ENCODE measurements at regions not wholly inside any gene's neighbourhood (a gene's known extent, or its start where the extent isn't known, plus 50 kb on each side); places are given as distances from the start of the nearest gene placed in this dataset.

DNA sequence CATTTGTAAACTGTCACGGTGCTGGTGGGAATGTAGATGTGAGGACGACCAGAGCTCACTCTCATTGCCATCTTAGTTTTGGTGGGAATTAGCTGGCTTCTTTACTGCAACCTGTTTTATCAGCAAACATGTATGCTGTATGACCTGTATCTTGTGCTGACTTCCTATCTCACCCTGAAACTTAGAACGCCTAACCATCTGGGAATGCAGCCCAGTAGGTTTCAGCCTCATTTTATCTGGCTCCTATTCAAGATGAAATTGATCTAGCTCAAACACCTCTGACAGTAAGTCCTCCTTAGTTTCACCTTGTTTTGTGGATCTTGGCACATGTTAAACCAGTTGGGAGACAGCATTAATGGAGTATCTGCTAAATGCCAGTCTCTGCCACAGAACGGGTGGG, 174.6 kb downstream of the HLX start:
- H3K27me3 Mint-ChIP-seq, result no peaks in the 10 kb centered on the region
- no peaks in the 10 kb centered on the region for H3K4me1 Mint-ChIP-seq
- no peaks in the 10 kb centered on the region for H3K4me1 ChIP-seq (ENCODE audit: control insufficient read depth in 1 of 2, extremely low read depth in 1 of 2, insufficient read depth in 2 of 2, low read length in 2 of 2)
- no peak overlapping the region for H3K4me3 ChIP-seq (ENCODE audit: control insufficient read depth in 1 of 2, extremely low read depth in 1 of 2, low read length in 1 of 2)
- H3K36me3 Mint-ChIP-seq, result no peaks in the 10 kb centered on the region
- no peaks in the 10 kb centered on the region for H3K9me3 ChIP-seq
- no peak for ATAC-seq (replicated peaks in 1 of 4)
- H3K9me3 Mint-ChIP-seq, result peaks cover 7 to 16% (median 15%) of the 10 kb centered on the region in 3 donors
- H3K27ac Mint-ChIP-seq, result no peak overlapping the region
- 76% methylated on average over 2 of the region's 4 CpGs for WGBS (ENCODE audit: insufficient coverage)
- POLR2A ChIA-PET, result no interaction called here
- CTCF ChIA-PET, result no interaction called here
- no peak overlapping the region for H3K27ac ChIP-seq (ENCODE audit: low read length)
- no peak for DNase-seq
- H3K36me3 ChIP-seq (ENCODE audit: control insufficient read depth in 2 of 2, extremely low read depth in 1 of 2, insufficient read depth in 1 of 2, low read length in 1 of 2), result no peaks in the 10 kb centered on the region
- H3K4me3 Mint-ChIP-seq, result no peak overlapping the region
- peaks cover 0 to 2% of the 10 kb centered on the region in 2 experiments for H3K27me3 ChIP-seq (replicated peaks in 1 of 2; ENCODE audit: control insufficient read depth in 2 of 2, extremely low read depth in 1 of 2, insufficient read depth in 2 of 2, low read length in 1 of 2)

DNA sequence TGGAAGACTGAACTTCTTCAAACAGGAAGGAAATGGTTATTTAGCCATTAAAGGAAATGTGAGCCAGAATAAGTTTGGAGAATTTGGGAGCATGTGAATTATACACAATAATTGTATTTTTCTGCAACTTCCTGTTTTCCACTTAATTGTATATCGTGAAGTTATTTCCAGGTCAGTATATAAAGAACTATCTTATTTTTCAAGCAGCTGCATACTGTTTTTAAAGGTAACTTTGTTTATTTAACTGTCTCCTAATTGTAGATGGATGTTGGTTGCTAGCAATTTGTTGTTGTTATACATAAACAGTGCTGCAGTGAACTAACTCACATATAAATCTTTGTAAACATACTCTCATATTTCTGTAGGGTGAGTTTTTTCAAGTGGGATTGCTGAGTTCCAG, 180.3 kb downstream of the HLX start:
- no peaks in the 10 kb centered on the region for H3K36me3 Mint-ChIP-seq
- ChIA-PET CTCF (no interaction called here), POLR2A (no interaction called here)
- peaks cover 0 to 6% of the 10 kb centered on the region in 2 donors for H3K27me3 Mint-ChIP-seq
- peaks cover 0 to 2% of the 10 kb centered on the region in 2 experiments for H3K27me3 ChIP-seq (replicated peaks in 1 of 2; ENCODE audit: control insufficient read depth in 2 of 2, extremely low read depth in 1 of 2, insufficient read depth in 2 of 2, low read length in 1 of 2)
- H3K4me1 Mint-ChIP-seq, result no peaks in the 10 kb centered on the region
- no peak overlapping the region for H3K4me3 ChIP-seq (ENCODE audit: control insufficient read depth in 1 of 2, extremely low read depth in 1 of 2, low read length in 1 of 2)
- no CpG with 5 or more reads among the region's 1 CpG for WGBS (ENCODE audit: insufficient coverage)
- H3K9me3 ChIP-seq, result no peaks in the 10 kb centered on the region
- DNase-seq, result no peak
- H3K4me3 Mint-ChIP-seq, result no peak overlapping the region
- H3K36me3 ChIP-seq (ENCODE audit: control insufficient read depth in 2 of 2, extremely low read depth in 1 of 2, insufficient read depth in 1 of 2, low read length in 1 of 2), result no peaks in the 10 kb centered on the region
- ATAC-seq (replicated peaks in 1 of 4), result no peak
- no peak overlapping the region for H3K27ac Mint-ChIP-seq
- peaks cover 0 to 3% (median 0%) of the 10 kb centered on the region in 3 donors for H3K9me3 Mint-ChIP-seq
- H3K27ac ChIP-seq (ENCODE audit: low read length), result no peak overlapping the region
- H3K4me1 ChIP-seq (ENCODE audit: control insufficient read depth in 1 of 2, extremely low read depth in 1 of 2, insufficient read depth in 2 of 2, low read length in 2 of 2), result no peaks in the 10 kb centered on the region

DNA sequence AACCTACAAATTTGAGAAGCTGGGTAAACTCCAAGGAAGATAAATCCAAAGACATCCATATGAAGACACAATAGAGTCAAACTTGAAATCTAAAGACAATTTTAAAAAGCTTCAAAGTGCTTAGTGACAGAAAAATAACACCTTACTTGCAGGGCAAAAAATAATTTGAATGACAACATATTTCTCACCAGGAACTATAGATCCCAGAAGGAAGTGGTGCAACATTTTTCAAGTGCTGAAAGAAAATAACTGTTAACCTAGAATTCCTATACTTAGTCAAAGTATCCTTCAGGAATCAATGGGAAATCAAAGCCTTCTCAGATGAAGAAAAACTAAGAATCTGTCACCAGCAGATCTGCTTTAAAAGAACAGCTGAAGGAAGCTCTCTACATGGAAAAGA, 184.4 kb downstream of the HLX start:
- Mint-ChIP-seq H3K27ac (no peak overlapping the region), H3K4me3 (no peak overlapping the region), H3K36me3 (no peaks in the 10 kb centered on the region), H3K4me1 (no peaks in the 10 kb centered on the region), H3K9me3 (no peaks in the 10 kb centered on the region), H3K27me3 (peaks cover 0 to 6% of the 10 kb centered on the region in 2 donors)
- Histone ChIP-seq H3K4me1 (ENCODE audit: control insufficient read depth in 1 of 2, extremely low read depth in 1 of 2, insufficient read depth in 2 of 2, low read length in 2 of 2) (no peaks in the 10 kb centered on the region), H3K9me3 (no peaks in the 10 kb centered on the region), H3K36me3 (ENCODE audit: control insufficient read depth in 2 of 2, extremely low read depth in 1 of 2, insufficient read depth in 1 of 2, low read length in 1 of 2) (no peaks in the 10 kb centered on the region), H3K27ac (ENCODE audit: low read length) (no peak overlapping the region), H3K27me3 (replicated peaks in 1 of 2; ENCODE audit: control insufficient read depth in 2 of 2, extremely low read depth in 1 of 2, insufficient read depth in 2 of 2, low read length in 1 of 2) (peaks cover 0 to 1% of the 10 kb centered on the region in 2 experiments), H3K4me3 (ENCODE audit: control insufficient read depth in 1 of 2, extremely low read depth in 1 of 2, low read length in 1 of 2) (no peak overlapping the region)
- POLR2A ChIA-PET, result no interaction called here
- CTCF ChIA-PET, result no interaction called here
- DNase-seq, result no peak
- ATAC-seq (replicated peaks in 1 of 4), result no peak

DNA sequence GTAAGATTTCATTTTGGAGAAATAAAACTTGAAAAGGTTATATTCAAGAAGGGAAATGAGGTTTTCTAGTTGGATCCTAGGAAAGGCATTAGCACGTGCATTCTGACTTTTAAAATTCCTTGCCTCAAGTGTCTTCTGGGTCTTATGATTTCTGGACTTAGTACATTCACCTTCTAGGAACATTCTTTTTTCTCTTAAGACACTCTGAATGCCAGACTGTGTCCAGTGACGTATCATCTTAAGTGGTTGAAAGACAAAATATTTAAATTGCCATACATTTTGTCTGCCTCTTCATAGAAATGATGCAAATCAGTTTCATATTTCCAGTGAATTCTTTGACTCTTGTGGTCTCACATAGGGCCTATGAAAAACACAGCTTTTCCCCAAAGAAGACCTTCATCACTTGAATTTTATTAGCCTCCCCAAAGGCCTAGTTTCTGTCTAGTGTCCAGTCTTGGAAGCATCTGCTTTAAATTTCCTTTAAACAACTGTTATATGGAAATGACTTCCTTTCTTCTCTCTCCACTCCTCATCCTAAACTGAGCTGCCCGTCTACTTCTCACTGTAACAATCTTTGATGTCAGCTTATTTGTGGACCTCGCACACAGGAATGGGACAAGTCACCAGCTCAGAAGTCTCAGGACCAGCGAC, 187.2 kb downstream of the HLX start:
- Histone ChIP-seq H3K4me1 (ENCODE audit: control insufficient read depth in 1 of 2, extremely low read depth in 1 of 2, insufficient read depth in 2 of 2, low read length in 2 of 2) (no peaks in the 10 kb centered on the region), H3K27ac (ENCODE audit: low read length) (no peak overlapping the region), H3K27me3 (replicated peaks in 1 of 2; ENCODE audit: control insufficient read depth in 2 of 2, extremely low read depth in 1 of 2, insufficient read depth in 2 of 2, low read length in 1 of 2) (no peaks in the 10 kb centered on the region), H3K36me3 (ENCODE audit: control insufficient read depth in 2 of 2, extremely low read depth in 1 of 2, insufficient read depth in 1 of 2, low read length in 1 of 2) (no peaks in the 10 kb centered on the region), H3K4me3 (ENCODE audit: control insufficient read depth in 1 of 2, extremely low read depth in 1 of 2, low read length in 1 of 2) (no peak overlapping the region), H3K9me3 (no peaks in the 10 kb centered on the region)
- ATAC-seq (replicated peaks in 1 of 4) (no peak), DNase-seq (no peak)
- Mint-ChIP-seq H3K27me3 (peaks cover 0 to 6% of the 10 kb centered on the region in 2 donors), H3K36me3 (no peaks in the 10 kb centered on the region), H3K27ac (no peak overlapping the region), H3K9me3 (no peaks in the 10 kb centered on the region), H3K4me3 (no peak overlapping the region), H3K4me1 (no peaks in the 10 kb centered on the region)
- 70% methylated on average over 3 of the region's 5 CpGs for whole genome bisulfite sequencing (ENCODE audit: insufficient coverage)
- ChIA-PET POLR2A (no interaction called here), CTCF (no interaction called here)

DNA sequence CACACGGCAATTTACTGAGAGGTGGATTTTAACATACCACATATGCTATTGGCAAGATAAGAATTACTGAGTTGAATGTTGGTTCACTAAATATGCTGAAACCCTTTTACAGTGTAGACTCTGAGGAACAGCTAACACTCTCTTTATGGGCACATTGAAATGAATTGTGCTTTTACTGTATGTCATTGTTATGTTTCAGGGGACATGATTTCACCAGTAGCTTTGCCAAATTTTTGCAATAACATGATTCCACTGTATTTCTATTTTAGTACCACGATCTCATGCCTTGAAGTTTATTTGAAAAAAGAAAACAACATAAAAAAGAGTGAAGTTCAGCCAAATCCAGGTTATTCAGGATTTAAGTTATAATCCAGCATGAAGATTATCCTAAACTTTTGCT, 188.5 kb downstream of the HLX start:
- H3K4me3 Mint-ChIP-seq, result no peak overlapping the region
- no peaks in the 10 kb centered on the region for H3K27me3 ChIP-seq (replicated peaks in 1 of 2; ENCODE audit: control insufficient read depth in 2 of 2, extremely low read depth in 1 of 2, insufficient read depth in 2 of 2, low read length in 1 of 2)
- H3K4me1 ChIP-seq (ENCODE audit: control insufficient read depth in 1 of 2, extremely low read depth in 1 of 2, insufficient read depth in 2 of 2, low read length in 2 of 2), result no peaks in the 10 kb centered on the region
- no peak for ATAC-seq (replicated peaks in 1 of 4)
- peaks cover 0 to 4% of the 10 kb centered on the region in 2 donors for H3K27me3 Mint-ChIP-seq
- no peaks in the 10 kb centered on the region for H3K9me3 Mint-ChIP-seq
- CTCF ChIA-PET, result no interaction called here
- H3K36me3 Mint-ChIP-seq, result no peaks in the 10 kb centered on the region
- no peak overlapping the region for H3K27ac Mint-ChIP-seq
- no CpG with 5 or more reads among the region's 2 CpGs for WGBS (ENCODE audit: insufficient coverage)
- no peaks in the 10 kb centered on the region for H3K4me1 Mint-ChIP-seq
- DNase-seq, result no peak
- no peak overlapping the region for H3K27ac ChIP-seq (ENCODE audit: low read length)
- H3K36me3 ChIP-seq (ENCODE audit: control insufficient read depth in 2 of 2, extremely low read depth in 1 of 2, insufficient read depth in 1 of 2, low read length in 1 of 2), result no peaks in the 10 kb centered on the region
- H3K4me3 ChIP-seq (ENCODE audit: control insufficient read depth in 1 of 2, extremely low read depth in 1 of 2, low read length in 1 of 2), result no peak overlapping the region
- no peaks in the 10 kb centered on the region for H3K9me3 ChIP-seq
- POLR2A ChIA-PET, result no interaction called here

- ChIA-PET POLR2A (no interaction called here), CTCF (no interaction called here)
- H3K36me3 Mint-ChIP-seq, result no peaks in the 10 kb centered on the region
- Histone ChIP-seq H3K36me3 (ENCODE audit: control insufficient read depth in 2 of 2, extremely low read depth in 1 of 2, insufficient read depth in 1 of 2, low read length in 1 of 2) (no peaks in the 10 kb centered on the region), H3K27ac (ENCODE audit: low read length) (no peak overlapping the region), H3K27me3 (replicated peaks in 1 of 2; ENCODE audit: control insufficient read depth in 2 of 2, extremely low read depth in 1 of 2, insufficient read depth in 2 of 2, low read length in 1 of 2) (no peaks in the 10 kb centered on the region), H3K4me1 (ENCODE audit: control insufficient read depth in 1 of 2, extremely low read depth in 1 of 2, insufficient read depth in 2 of 2, low read length in 2 of 2) (no peaks in the 10 kb centered on the region), H3K9me3 (no peaks in the 10 kb centered on the region), H3K4me3 (ENCODE audit: control insufficient read depth in 1 of 2, extremely low read depth in 1 of 2, low read length in 1 of 2) (no peak overlapping the region)
- DNase-seq (no peak), ATAC-seq (replicated peaks in 1 of 4) (no peak)
- H3K4me3 Mint-ChIP-seq, result no peak overlapping the region
- H3K27ac Mint-ChIP-seq, result peak overlapping the region in 1 of 2 donors; percentile 2
- H3K4me1 Mint-ChIP-seq, result no peaks in the 10 kb centered on the region
- H3K9me3 Mint-ChIP-seq, result no peaks in the 10 kb centered on the region
- H3K27me3 Mint-ChIP-seq, result no peaks in the 10 kb centered on the region
- WGBS (ENCODE audit: insufficient coverage), result 57% methylated on average over 1 of the region's 5 CpGs
Measured at GRCh38 chr1:221069178-221069903, 190.1 kb downstream of the HLX start.
